PC-3 (cell line): ENCODE measurements at regions not wholly inside any gene's neighbourhood (a gene's known extent, or its start where the extent isn't known, plus 50 kb on each side); places are given as distances from the start of the nearest gene placed in this dataset.

Experiments
- ATAC-seq: fragments of 200-7000 bp; cut with Tn5 transposase; 2 replicates; pipeline ENCODE4 v1.9.1; 2020; ENCODE audit warnings: mild to moderate bottlenecking, moderate library complexity
- BruUV-seq: library from RNA; stranded (reverse); fragments of 400-500 nt; replicated peaks from 2 replicates; lab custom pipeline; 2021; lab: Mats Ljungman, UMichigan
- CTCF ChIA-PET: fragments of 300-600 bp; sonication (Branson Sonifier 250); formaldehyde crosslinking; loops from one replicate; lab custom pipeline; 2022; ENCODE audit warnings: antibody characterized with exemption; lab: Charles Lee
- POLR2A ChIA-PET: fragments of 300-600 bp; sonication (Branson Sonifier 250); formaldehyde crosslinking; loops from one replicate; lab custom pipeline; 2022; ENCODE audit warnings: antibody characterized with exemption; ENCODE audit not compliant: unreplicated experiment; lab: Charles Lee
- DNase-seq: peaks from one replicate; pipeline ENCODE4 v3.0.0-alpha.2; 2015
- H2AFZ ChIP-seq: fragments of 300-600 bp; sonication (generic); 2 replicates; pipeline ENCODE4 v1.6.0; 2016; ENCODE audit warnings: antibody characterized with exemption, low read length
- H3F3A ChIP-seq: fragments of 300-600 bp; sonication (generic); one replicate; pipeline ENCODE4 v1.6.0; 2017; ENCODE audit warnings: antibody characterized with exemption, low read length, control low read depth, mild to moderate bottlenecking; ENCODE audit not compliant: unreplicated experiment
- H3K27ac ChIP-seq: fragments of 300-600 bp; sonication (generic); 2 replicates; pipeline ENCODE4 v1.5.1; 2016; ENCODE audit warnings: mild to moderate bottlenecking, low read length
- H3K27me3 ChIP-seq: fragments of 300-600 bp; sonication (generic); 2 replicates; pipeline ENCODE4 v1.6.1; 2016; ENCODE audit warnings: low read length, mixed read lengths
- H3K36me3 ChIP-seq: fragments of 300-600 bp; sonication (generic); 2 replicates; pipeline ENCODE4 v1.6.1; 2016; ENCODE audit warnings: low read depth, mixed run types, low read length, mixed read lengths
- H3K4me1 ChIP-seq: fragments of 300-600 bp; sonication (generic); 2 replicates; pipeline ENCODE4 v1.5.1; 2016; ENCODE audit warnings: low read length; ENCODE audit not compliant: insufficient read depth
- H3K4me2 ChIP-seq: fragments of 300-600 bp; sonication (generic); 2 replicates; pipeline ENCODE4 v1.6.0; 2016; ENCODE audit warnings: low read length
- H3K4me3 ChIP-seq: fragments of 300-600 bp; sonication (generic); 2 replicates; pipeline ENCODE4 v1.5.1; 2016; ENCODE audit warnings: mild to moderate bottlenecking, low read length, mixed read lengths
- H3K79me2 ChIP-seq: fragments of 300-600 bp; sonication (generic); 2 replicates; pipeline ENCODE4 v1.6.1; 2017; ENCODE audit warnings: low read length, mixed read lengths
- H3K9ac ChIP-seq: fragments of 300-600 bp; sonication (generic); 2 replicates; pipeline ENCODE4 v1.6.0; 2016; ENCODE audit warnings: mild to moderate bottlenecking, low read length
- H3K9me2 ChIP-seq: fragments of 300-600 bp; sonication (generic); replicated peaks from 2 replicates; pipeline ENCODE4 v1.6.1; 2016; ENCODE audit warnings: mixed run types, low read length, mixed read lengths
- H3K9me3 ChIP-seq: fragments of 300-600 bp; sonication (generic); 2 replicates; pipeline ENCODE4 v1.6.1; 2016; ENCODE audit warnings: low read length, mixed read lengths
- H4K20me1 ChIP-seq: fragments of 300-600 bp; sonication (generic); 2 replicates; pipeline ENCODE4 v1.6.1; 2016; ENCODE audit warnings: low read length, mixed read lengths
- EZH2 ChIP-seq: fragments of 300-600 bp; sonication (generic); IDR thresholded peaks from one replicate; pipeline ENCODE4 v1.6.1; 2017; ENCODE audit warnings: antibody characterized with exemption, mild to moderate bottlenecking, low read length; ENCODE audit not compliant: unreplicated experiment
- EZH2phosphoT487 ChIP-seq: fragments of 300-600 bp; sonication (generic); IDR thresholded peaks from 2 replicates; pipeline ENCODE4 v1.6.1; 2018; ENCODE audit warnings: mild to moderate bottlenecking, antibody characterized with exemption, low read length, borderline replicate concordance
- intact Hi-C: fragments of 100-400 bp; cut with micrococcal nuclease; formaldehyde crosslinking; loops from 2 replicates; pipeline ENCODE4 v1.9.0; 2023
- TF ChIP-seq, protein P1 (sequence below): fragments of 300-600 bp; sonication (generic); conservative IDR thresholded peaks from 2 replicates; pipeline ENCODE4 v1.5.1; 2017; ENCODE audit warnings: antibody characterized with exemption, low read depth, mild to moderate bottlenecking, low read length

DNA sequence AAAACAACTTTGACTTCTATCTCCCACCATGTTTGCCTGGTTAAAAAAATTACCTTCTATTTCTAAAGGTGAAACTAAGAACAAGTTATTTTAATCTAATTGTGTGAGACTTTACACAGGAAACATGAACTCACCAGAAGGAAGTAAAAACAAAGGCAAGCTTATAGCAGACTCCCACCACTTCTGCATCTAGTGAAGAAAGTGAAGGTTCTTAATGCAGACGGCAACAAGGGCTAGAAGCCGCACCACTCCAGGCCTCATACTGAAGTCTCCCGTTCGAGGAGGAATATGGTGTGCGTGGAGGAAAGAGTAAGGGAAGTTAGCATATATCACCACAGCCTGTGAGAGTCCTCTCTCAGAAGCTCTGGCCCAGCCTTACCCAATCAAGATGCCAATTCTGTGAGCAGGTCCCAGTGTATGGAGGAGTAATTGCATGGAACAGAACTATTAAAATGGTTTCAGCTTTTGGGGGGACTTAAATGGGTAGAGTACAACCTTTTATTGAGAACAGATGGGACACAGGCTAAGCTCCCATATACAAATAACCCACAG, 958.7 kb downstream of the BCL11A start:
- H3K9me2 ChIP-seq = no peaks in the 10 kb centered on the region
- BruUV-seq = no TSS peak
- no peak overlapping the region for H3K4me3 ChIP-seq
- H4K20me1 ChIP-seq = no peaks in the 10 kb centered on the region
- intact Hi-C loops = no loop called here
- no peak for TF ChIP-seq EZH2
- TF ChIP-seq, protein P1, sequence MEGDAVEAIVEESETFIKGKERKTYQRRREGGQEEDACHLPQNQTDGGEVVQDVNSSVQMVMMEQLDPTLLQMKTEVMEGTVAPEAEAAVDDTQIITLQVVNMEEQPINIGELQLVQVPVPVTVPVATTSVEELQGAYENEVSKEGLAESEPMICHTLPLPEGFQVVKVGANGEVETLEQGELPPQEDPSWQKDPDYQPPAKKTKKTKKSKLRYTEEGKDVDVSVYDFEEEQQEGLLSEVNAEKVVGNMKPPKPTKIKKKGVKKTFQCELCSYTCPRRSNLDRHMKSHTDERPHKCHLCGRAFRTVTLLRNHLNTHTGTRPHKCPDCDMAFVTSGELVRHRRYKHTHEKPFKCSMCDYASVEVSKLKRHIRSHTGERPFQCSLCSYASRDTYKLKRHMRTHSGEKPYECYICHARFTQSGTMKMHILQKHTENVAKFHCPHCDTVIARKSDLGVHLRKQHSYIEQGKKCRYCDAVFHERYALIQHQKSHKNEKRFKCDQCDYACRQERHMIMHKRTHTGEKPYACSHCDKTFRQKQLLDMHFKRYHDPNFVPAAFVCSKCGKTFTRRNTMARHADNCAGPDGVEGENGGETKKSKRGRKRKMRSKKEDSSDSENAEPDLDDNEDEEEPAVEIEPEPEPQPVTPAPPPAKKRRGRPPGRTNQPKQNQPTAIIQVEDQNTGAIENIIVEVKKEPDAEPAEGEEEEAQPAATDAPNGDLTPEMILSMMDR = no peak
- no peak for TF ChIP-seq EZH2phosphoT487
- no peak for ATAC-seq
- no peak overlapping the region for H3K27ac ChIP-seq
- no peaks in the 10 kb centered on the region for H3K4me1 ChIP-seq
- CTCF ChIA-PET = no interaction called here
- no peak overlapping the region for H2AFZ ChIP-seq
- H3K27me3 ChIP-seq = no peaks in the 10 kb centered on the region
- DNase-seq = no peak
- POLR2A ChIA-PET = no interaction called here
- H3F3A ChIP-seq = no peaks in the 10 kb centered on the region
- H3K36me3 ChIP-seq = no peaks in the 10 kb centered on the region
- H3K4me2 ChIP-seq = no peak overlapping the region
- no peaks in the 10 kb centered on the region for H3K79me2 ChIP-seq
- H3K9me3 ChIP-seq = no peaks in the 10 kb centered on the region; the same call in 1 of the 2 replicates
- no peak overlapping the region for H3K9ac ChIP-seq

DNA sequence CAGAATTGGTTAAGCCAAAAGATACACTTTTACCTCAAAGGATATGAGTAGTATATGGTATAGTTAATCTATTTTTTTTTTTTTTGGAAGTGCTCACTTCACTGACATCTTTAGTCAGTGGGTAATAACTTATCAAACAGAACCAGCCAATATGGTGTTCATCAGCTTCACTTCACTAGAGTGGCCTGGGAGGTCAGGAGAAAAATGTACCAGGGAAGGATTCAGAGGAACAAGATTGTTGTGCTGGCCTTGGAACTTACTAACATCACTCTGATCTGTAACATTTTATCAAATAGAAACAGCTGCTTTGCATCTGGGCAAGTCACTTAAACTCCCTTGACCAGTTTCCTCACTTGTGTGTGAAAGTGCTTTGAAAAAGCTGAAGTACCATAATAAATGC, 962.7 kb downstream of the BCL11A start:
- Histone ChIP-seq H3K9me3 (no peaks in the 10 kb centered on the region), H3K9me2 (no peaks in the 10 kb centered on the region), H3K36me3 (no peaks in the 10 kb centered on the region), H4K20me1 (no peaks in the 10 kb centered on the region), H3K9ac (no peak overlapping the region), H3K79me2 (no peaks in the 10 kb centered on the region), H3K27ac (no peak overlapping the region), H3K4me3 (no peak overlapping the region), H3K27me3 (no peaks in the 10 kb centered on the region), H3K4me2 (no peak overlapping the region), H3F3A (no peaks in the 10 kb centered on the region), H3K4me1 (no peaks in the 10 kb centered on the region), H2AFZ (no peak overlapping the region)
- BruUV-seq = no TSS peak
- no peak for DNase-seq
- CTCF ChIA-PET = no interaction called here
- POLR2A ChIA-PET = no interaction called here
- no peak for ATAC-seq
- intact Hi-C loops = no loop called here
- TF ChIP-seq, protein P1 = no peak
- TF ChIP-seq EZH2phosphoT487 = no peak
- no peak for TF ChIP-seq EZH2

DNA sequence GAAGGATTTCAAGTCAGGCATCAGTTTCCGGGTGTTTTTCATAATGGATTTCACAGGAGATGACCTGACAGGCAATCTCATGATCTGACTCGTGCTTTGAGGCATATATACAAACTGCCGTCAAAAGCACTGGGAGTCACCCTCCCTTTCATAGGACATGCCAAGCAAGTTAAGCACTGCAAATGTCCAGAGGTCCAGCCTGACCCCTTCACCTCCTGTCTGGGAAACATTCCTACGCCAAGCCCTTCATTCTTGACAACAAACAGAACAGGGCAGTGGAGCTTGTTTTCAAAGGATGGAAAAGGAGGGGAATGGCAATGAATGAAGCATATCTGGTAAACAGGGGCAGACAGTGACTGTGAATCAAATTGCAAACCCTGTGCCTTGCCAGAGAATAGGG, 963.6 kb downstream of the BCL11A start:
- no peak overlapping the region for H3K4me2 ChIP-seq
- no peaks in the 10 kb centered on the region for H3K9me2 ChIP-seq
- intact Hi-C loops = no loop called here
- TF ChIP-seq EZH2 = no peak
- TF ChIP-seq, protein P1 = no peak
- no peak for TF ChIP-seq EZH2phosphoT487
- H3K27ac ChIP-seq = no peak overlapping the region
- ChIA-PET CTCF (no interaction called here), POLR2A (no interaction called here)
- DNase-seq (no peak), ATAC-seq (no peak)
- no peaks in the 10 kb centered on the region for H3K79me2 ChIP-seq
- H2AFZ ChIP-seq = no peak overlapping the region
- no peaks in the 10 kb centered on the region for H3K36me3 ChIP-seq
- BruUV-seq = no TSS peak
- no peak overlapping the region for H3K4me3 ChIP-seq
- H3K4me1 ChIP-seq = no peaks in the 10 kb centered on the region
- no peaks in the 10 kb centered on the region for H3F3A ChIP-seq
- no peaks in the 10 kb centered on the region for H3K27me3 ChIP-seq
- H3K9ac ChIP-seq = no peak overlapping the region
- no peaks in the 10 kb centered on the region for H4K20me1 ChIP-seq
- H3K9me3 ChIP-seq = no peaks in the 10 kb centered on the region
